ENCODE measurements at regions not wholly inside any gene's neighbourhood (a gene's known extent, or its start where the extent isn't known, plus 50 kb on each side); places are given as distances from the start of the nearest gene placed in this dataset.

DNA sequence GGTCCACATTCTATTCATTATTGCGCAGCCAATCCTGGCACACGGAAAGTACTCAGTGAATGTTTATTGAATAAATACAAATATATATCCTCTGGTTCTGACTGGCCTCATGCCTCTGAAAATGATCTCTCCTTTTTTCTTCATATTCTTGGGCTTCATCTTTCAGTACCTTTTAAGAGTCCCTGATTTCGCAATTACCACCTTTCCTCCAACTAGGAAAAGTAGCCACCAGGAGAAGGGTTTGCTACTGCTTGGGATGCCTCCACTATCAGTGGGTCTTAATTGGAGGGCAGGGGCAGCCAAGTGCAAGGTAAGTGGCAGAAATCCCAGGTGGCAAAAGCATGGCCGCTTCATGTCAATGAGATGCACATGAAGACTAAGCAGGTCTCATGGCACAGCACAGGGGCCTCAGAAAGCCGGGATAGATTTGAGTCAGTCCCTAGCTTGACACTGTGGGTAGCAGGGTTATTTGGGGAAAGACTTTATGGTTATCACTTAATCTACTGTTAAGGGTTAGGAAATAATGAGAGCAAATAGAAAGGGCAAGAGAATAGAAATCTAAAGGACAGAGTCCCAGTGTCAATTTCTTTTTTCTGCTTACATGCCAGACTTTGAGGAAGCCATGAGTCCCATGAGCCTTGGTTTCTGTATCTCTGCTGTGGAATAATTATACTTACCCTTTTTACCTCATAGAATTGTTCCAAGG, 361.1 kb downstream of the MAN2A1 start:
- no peak for TF ChIP-seq SPI1 (IDR thresholded peaks at IDR 0.05; ENCODE audit: borderline replicate concordance, low read depth)
- TF ChIP-seq, protein P1, sequence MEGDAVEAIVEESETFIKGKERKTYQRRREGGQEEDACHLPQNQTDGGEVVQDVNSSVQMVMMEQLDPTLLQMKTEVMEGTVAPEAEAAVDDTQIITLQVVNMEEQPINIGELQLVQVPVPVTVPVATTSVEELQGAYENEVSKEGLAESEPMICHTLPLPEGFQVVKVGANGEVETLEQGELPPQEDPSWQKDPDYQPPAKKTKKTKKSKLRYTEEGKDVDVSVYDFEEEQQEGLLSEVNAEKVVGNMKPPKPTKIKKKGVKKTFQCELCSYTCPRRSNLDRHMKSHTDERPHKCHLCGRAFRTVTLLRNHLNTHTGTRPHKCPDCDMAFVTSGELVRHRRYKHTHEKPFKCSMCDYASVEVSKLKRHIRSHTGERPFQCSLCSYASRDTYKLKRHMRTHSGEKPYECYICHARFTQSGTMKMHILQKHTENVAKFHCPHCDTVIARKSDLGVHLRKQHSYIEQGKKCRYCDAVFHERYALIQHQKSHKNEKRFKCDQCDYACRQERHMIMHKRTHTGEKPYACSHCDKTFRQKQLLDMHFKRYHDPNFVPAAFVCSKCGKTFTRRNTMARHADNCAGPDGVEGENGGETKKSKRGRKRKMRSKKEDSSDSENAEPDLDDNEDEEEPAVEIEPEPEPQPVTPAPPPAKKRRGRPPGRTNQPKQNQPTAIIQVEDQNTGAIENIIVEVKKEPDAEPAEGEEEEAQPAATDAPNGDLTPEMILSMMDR (IDR thresholded peaks at IDR 0.05; ENCODE audit: insufficient read depth, low read length) = no peak
- TF ChIP-seq GABPA (IDR thresholded peaks at IDR 0.05; ENCODE audit: low read depth) = no peak
- TF ChIP-seq, protein P2, sequence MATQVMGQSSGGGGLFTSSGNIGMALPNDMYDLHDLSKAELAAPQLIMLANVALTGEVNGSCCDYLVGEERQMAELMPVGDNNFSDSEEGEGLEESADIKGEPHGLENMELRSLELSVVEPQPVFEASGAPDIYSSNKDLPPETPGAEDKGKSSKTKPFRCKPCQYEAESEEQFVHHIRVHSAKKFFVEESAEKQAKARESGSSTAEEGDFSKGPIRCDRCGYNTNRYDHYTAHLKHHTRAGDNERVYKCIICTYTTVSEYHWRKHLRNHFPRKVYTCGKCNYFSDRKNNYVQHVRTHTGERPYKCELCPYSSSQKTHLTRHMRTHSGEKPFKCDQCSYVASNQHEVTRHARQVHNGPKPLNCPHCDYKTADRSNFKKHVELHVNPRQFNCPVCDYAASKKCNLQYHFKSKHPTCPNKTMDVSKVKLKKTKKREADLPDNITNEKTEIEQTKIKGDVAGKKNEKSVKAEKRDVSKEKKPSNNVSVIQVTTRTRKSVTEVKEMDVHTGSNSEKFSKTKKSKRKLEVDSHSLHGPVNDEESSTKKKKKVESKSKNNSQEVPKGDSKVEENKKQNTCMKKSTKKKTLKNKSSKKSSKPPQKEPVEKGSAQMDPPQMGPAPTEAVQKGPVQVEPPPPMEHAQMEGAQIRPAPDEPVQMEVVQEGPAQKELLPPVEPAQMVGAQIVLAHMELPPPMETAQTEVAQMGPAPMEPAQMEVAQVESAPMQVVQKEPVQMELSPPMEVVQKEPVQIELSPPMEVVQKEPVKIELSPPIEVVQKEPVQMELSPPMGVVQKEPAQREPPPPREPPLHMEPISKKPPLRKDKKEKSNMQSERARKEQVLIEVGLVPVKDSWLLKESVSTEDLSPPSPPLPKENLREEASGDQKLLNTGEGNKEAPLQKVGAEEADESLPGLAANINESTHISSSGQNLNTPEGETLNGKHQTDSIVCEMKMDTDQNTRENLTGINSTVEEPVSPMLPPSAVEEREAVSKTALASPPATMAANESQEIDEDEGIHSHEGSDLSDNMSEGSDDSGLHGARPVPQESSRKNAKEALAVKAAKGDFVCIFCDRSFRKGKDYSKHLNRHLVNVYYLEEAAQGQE (IDR thresholded peaks at IDR 0.05; ENCODE audit: insufficient replicate concordance, low read depth) = no peak
- no peak for TF ChIP-seq POLR2AphosphoS5 (IDR thresholded peaks at IDR 0.05; ENCODE audit: low read depth)
- H3K27ac ChIP-seq (replicated peaks) = no peak overlapping the region
- no peak overlapping the region for H3K4me3 ChIP-seq (replicated peaks; ENCODE audit: insufficient read depth, low read length)

DNA sequence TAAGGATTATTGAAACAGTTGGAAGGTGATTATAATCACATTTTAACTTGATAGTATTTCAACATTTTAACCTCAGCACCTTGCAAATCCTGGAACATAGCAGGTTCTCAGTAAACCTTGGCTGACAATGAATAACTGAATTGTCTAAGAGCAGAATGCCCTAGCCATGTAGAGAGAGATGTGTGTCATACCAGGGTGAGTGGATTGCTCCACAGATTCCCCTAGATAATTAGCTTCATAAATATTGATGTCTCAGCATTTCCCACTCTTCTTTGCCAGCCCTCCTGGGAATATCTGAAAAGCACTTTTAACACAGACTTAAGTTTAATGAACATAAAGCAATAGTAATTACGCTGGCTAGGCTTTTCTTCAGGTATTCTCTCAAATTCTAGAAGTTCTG, 363.5 kb downstream of the MAN2A1 start:
- Histone ChIP-seq H3K27me3 (ENCODE audit: insufficient read depth, poor library complexity, severe bottlenecking) (no peaks in the 10 kb centered on the region), H3K27ac (replicated peaks) (no peak overlapping the region), H3K4me3 (replicated peaks; ENCODE audit: insufficient read depth, low read length) (no peak overlapping the region)
- no peak for TF ChIP-seq SPI1 (IDR thresholded peaks at IDR 0.05; ENCODE audit: borderline replicate concordance, low read depth)
- TF ChIP-seq, protein P1 (IDR thresholded peaks at IDR 0.05; ENCODE audit: insufficient read depth, low read length) = no peak
- TF ChIP-seq, protein P2 (IDR thresholded peaks at IDR 0.05; ENCODE audit: insufficient replicate concordance, low read depth) = no peak
- TF ChIP-seq POLR2AphosphoS5 (IDR thresholded peaks at IDR 0.05; ENCODE audit: low read depth) = no peak
- no peak for TF ChIP-seq GABPA (IDR thresholded peaks at IDR 0.05; ENCODE audit: low read depth)
- no peak for DNase-seq (ENCODE audit: low read depth in 1 of 2, low spot score in 1 of 2)

More for the DNA sequence above, 361.1 kb downstream of the MAN2A1 start:
- no peaks in the 10 kb centered on the region for H3K27me3 ChIP-seq (ENCODE audit: insufficient read depth, poor library complexity, severe bottlenecking)
- no peak for DNase-seq (ENCODE audit: low read depth in 1 of 2, low spot score in 1 of 2)

DNA sequence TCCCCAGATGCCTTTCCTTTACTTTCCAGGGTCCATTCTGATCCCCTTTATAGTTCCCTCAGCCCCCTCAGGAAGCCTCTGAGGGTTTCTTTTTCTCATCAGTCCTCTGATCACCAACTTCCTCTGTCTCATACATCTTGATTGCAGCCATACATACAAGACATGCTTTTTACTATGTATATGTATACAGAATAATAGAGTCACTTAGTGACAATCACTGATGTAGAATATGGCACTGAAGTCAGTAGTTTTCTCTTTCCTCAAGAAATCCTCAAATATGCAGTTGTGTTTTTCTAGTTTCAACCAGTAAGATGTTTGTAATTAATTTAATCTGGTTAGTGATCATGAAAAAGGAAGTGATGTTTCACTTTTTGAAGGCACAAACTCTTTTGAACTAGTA, 364.1 kb downstream of the MAN2A1 start:
- no peak for DNase-seq (ENCODE audit: low read depth in 1 of 2, low spot score in 1 of 2)
- H3K4me3 ChIP-seq (replicated peaks; ENCODE audit: insufficient read depth, low read length) = no peak overlapping the region
- H3K27me3 ChIP-seq (ENCODE audit: insufficient read depth, poor library complexity, severe bottlenecking) = no peaks in the 10 kb centered on the region
- H3K27ac ChIP-seq (replicated peaks) = no peak overlapping the region
- TF ChIP-seq SPI1 (IDR thresholded peaks at IDR 0.05; ENCODE audit: borderline replicate concordance, low read depth) (no peak), GABPA (IDR thresholded peaks at IDR 0.05; ENCODE audit: low read depth) (no peak), POLR2AphosphoS5 (IDR thresholded peaks at IDR 0.05; ENCODE audit: low read depth) (no peak)
- TF ChIP-seq, protein P1 (IDR thresholded peaks at IDR 0.05; ENCODE audit: insufficient read depth, low read length) = no peak
- TF ChIP-seq, protein P2 (IDR thresholded peaks at IDR 0.05; ENCODE audit: insufficient replicate concordance, low read depth) = no peak
